Caki2 (cell line): ENCODE measurements at regions not wholly inside any gene's neighbourhood (a gene's known extent, or its start where the extent isn't known, plus 50 kb on each side); places are given as distances from the start of the nearest gene placed in this dataset.

ENCODE experiments used
- DNase-seq: peaks from one replicate; pipeline ENCODE4 v3.0.0-alpha.2; 2015; ENCODE audit warnings: low read depth
- in situ Hi-C: cut with HindIII; loops from 2 replicates; pipeline ENCODE4 v1.10.0; 2016; ENCODE audit warnings: low sequenced_read_pairs, low pct_unique_long_range_greater_than_20kb, mixed read lengths

DNA sequence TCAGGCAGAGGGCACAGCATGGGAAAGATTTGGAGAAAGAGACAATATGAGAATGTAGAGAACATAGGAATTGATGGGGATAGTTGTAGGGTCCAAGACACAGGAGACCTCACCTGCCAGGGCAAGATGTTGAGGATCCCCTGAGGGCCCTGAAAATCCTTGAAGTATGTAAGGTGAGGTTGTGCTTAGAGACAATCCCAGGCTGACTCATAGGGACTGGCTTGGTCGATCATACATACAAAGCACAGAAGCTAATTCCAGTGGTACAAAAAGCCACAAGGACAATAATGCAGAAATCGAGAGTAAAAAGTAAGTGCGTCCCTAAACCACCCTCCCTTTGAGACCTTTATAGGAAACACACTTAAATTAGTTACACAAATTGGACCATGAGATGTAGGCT is 468.2 kb downstream of the MIAT start:
- in situ Hi-C loops: no loop called here

DNA sequence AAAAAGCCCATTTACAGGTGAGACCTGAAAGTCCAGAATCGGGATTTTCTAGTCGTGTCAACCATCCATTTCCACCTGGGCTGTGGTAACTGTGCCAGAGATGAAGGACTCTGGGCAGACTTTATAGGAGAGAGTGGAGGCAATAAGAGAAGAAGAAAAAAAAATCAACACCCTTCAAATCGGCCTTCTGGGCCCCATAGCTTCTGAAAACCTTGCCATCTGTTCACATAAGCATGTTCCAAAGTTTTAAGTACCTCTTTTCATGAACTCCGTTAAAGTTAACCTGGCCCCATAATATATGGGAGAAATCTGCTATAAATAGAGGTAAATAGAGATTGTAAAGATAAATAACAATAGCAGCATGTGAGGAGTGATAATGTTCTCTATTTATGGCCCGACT is 470.5 kb downstream of the MIAT start:
- in situ Hi-C loops: no loop called here

More for the DNA sequence above, 468.2 kb downstream of the MIAT start:
- DNase-seq: no peak

GRCh38 chr22:27128461-27129085 is 471.2 kb downstream of the MIAT start:
- in situ Hi-C loops: no loop called here
- DNase-seq: no peak

More for the DNA sequence above, 470.5 kb downstream of the MIAT start:
- DNase-seq: no peak

DNA sequence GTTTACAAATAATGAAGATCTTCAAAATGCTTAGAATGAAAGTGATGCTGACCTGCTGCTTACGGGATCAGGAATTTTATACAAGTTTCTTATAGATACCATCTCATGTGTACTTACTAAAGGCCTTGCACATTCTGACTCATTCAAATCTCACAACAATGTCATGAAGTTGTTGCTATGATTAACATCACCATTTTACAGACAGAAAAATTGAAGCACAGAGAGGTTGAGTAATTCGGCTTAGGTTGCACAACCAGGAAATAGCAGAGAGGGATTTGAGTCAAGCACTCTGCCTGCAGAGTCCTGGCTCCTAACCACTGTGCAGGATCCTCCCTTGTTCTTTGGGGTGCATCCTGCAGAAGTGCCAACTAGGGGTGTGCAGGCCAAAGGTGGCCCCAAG is 471.9 kb downstream of the MIAT start:
- in situ Hi-C loops: no loop called here
- DNase-seq: no peak

DNA sequence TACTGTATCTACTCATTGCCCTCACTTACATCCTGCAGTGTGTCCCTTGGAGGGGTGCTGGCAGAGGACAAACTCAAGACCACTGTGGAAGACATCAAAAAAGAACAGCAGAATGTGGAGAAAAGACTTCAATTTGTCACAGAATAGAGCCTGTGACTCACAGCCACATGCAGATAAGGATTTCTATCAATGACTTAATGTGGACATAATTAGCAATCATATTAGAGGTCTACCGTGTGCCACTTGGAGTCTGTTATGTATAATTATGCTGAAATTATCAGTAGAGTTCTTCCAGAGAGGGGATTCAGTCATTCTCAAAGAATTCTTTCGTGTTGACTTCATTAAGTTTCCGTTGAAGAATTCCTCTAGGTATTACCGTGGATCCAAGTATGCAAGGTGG is 473.5 kb downstream of the MIAT start:
- in situ Hi-C loops: no loop called here
- DNase-seq: no peak

GRCh38 chr22:27131346-27131745 is 474.0 kb downstream of the MIAT start:
- DNase-seq: no peak
- in situ Hi-C loops: no loop called here

GRCh38 chr22:27132400-27132799 is 475.0 kb downstream of the MIAT start:
- no peak for DNase-seq
- in situ Hi-C loops: no loop called here

DNA sequence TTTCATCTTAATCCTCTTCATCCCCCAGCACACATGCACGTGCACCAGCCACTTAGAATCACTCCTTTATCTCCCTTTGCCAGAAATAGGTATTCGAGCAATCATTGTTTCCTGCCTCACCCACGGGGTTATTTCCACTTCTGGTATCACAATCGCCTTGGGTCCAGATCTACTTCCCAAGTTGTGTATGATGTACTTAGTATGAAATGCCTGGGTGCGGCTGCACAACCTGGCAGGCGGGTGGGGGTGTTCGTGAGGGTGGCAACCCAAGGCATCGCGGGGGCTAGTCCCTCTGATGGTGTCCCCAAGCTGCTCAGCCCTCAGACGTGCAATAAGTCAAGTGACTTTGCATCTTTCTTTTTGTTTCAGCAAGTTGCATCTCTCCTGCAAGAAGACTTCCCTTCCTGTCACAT is 475.6 kb downstream of the MIAT start:
- DNase-seq: no peak

DNA sequence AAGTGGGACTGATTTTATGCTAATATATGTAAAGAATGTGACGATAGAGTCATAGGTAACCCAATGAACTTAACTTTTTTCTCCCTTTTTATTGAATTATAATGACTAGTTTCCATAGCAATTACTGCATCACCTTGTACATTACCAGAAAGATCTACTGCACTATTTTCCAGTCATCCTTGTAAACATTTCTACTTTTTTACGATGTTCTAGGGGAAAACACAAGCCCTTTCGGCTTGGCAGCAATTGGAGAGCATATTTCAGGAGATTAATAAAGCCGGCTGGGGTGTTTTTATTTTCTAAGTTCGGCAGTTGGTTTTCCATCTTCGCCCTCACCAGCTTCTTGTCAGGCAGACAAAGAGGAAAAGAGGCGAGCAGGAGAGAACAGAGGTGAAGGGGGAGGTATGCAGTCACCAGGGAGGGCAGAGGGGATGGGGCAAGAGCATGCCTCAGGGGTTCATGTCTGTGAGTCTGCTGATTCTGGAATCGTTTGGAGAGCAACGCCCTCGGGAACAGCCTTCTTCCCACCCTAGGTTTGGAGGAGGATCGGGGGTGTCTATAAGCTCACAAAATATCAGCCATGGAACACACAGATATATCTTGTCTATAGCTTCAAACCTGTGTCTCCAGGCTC is 476.4 kb downstream of the MIAT start:
- in situ Hi-C loops: no loop called here
- no peak for DNase-seq

More for the DNA sequence above, 475.6 kb downstream of the MIAT start:
- in situ Hi-C loops: no loop called here

DNA sequence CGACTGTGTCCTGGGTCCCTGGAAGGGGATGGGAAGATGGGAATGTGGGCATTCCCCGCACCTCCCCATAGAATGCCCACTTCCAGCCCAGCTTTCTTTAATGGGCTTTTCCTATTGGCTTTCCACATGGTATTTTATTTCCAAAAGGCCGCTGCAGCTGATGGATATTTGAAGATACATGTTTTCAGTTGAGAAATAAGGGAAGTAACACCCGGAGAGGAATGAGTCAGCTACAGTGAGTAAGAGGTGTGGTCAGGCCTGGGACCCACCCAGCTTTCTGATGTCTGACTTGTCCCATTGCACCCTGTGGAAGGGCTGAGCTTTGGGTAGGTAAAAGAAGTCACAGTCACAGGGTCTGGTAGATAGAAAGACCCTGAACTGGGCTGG is 476.9 kb downstream of the MIAT start:
- DNase-seq: peak; percentile 57
- in situ Hi-C loops: no loop called here

DNA sequence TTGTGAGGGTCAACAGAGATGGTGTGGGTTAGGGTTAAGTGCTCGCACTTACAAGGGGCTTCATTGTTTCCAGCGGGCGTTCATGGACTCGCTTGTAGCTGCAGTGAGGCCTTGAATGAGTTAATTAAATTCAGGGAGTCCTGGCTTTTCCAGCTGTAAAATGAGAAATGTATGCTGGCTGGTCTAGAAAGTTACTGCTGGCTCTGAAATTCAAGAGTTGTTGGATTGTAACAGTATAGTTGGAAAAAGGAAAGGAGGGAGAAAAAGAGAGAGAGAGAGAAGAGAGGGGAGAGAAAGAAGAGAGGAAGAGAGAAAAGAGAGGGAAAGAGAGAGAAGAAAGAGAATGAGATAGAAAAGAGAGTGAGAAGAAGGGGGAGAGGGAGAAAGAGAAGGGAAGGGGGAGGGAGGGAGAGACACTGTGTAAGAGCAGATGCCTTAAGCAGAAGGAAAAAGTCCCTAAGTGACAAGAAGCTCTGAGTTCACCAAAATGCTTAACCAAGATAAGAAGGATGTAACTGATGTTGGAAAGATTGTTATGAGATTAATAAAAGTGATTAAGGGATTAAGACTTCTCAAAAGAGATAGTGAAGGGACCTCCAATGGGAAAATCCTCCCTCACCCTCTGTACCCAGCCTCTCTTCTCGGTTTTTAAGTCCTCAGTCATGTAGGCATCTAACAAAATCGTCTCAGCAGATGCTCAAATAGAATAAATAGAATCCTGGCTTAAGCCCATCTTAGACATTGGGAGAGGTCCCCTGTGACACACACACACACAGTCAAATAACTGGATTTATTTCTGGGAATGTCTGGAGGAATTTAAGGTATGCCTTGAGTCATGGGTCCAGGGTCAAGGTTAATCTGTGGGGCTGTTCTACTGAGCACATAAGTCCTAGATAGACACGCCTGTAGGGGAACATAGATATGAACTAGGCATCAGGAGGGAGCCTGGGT is 477.9 kb downstream of the MIAT start:
- in situ Hi-C loops: no loop called here
- peak; percentile 26 for DNase-seq

GRCh38 chr22:27136596-27136995 is 479.2 kb downstream of the MIAT start:
- no peak for DNase-seq

GRCh38 chr22:27137871-27138337 is 480.5 kb downstream of the MIAT start:
- in situ Hi-C loops: no loop called here
- DNase-seq: no peak

More at GRCh38 chr22:27136596-27136995, 479.2 kb downstream of the MIAT start:
- in situ Hi-C loops: no loop called here

DNA sequence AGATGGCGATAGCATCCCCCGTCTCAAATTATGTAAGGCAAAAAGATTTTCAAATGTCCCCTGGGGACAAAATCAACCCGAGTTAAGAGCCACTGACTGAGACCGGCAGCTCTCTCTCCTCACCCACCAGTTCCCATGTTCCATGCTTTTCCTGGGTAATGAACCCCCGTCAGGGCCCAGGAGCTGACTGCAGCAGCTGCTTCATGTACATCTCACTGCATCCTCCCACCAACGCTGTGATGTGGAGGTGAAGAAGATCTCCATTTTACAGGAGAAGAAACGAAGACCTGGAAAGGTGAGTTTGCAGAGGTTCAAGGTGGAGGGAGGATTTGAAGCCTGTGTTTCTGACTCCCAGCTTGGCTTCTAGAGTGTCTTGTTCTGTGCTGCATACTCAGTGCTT is 481.1 kb downstream of the MIAT start:
- in situ Hi-C loops: no loop called here
- DNase-seq: no peak

DNA sequence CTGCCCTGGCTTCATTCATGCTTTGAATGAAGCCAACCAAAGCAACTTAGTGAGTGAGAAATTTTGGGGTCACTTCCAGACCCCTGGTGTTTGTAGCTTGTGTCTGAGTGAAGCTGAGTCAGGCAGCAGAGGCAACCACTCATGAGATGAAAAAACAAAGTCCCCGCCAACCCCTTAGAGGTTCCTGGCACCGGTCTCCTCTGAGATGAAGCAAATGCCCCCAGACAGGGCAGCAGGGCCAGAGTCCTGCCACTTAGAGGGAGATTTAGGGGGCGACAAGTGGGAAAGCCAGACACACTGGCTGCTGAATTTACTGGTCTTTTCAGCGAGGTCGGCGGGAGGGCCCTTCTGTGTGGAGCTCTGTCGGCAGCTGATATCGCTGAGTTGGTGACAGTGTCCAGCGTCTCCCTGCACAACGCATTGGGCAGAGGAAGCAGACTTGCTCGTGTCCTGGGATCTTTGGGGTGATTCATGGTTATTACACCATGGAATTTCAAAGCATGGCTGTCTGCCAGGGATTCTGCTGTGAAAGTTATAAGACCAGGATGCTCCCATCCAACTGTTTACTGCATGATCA is 482.6 kb downstream of the MIAT start:
- DNase-seq: peak; percentile 29
- in situ Hi-C loops: no loop called here

DNA sequence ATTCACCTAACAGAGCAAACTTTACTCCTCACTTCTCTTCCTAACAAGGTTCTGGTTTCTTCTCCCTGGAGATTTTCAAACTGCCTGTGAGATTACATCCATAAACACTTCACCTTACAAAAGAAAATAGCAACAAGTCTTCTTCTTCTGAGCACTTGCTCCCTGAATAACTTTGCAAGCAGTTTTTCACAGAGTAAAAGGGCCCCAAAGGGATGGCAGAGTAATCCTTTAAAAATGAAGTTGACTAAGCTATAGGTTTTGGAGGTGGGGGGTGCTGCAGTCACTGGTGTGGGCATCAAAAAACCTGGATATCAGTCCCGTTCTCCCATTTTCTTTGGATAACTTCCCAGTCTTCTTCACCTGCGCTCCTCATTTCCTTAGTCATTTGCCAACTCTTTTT is 484.9 kb downstream of the MIAT start:
- in situ Hi-C loops: no loop called here
- DNase-seq: no peak

DNA sequence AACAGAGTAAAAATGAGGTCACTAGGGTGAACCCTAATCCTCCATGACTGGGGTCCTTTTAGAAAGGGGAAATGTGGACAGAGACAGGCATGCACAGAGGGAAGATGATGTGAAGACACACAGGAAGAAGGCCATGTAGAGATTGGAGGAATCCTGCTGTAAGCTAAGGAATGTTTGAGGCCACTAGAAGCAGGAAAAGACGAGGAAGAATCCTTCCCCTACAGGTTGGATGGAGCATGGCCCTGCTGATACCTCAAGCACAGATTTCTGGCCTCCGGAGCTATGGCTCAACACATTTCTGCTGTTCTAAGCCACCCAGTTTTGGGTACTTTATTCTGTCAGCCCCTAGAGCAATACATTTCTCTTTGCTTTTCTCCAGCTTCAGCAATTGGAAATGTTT is 486.9 kb downstream of the MIAT start:
- no peak for DNase-seq
- in situ Hi-C loops: no loop called here

DNA sequence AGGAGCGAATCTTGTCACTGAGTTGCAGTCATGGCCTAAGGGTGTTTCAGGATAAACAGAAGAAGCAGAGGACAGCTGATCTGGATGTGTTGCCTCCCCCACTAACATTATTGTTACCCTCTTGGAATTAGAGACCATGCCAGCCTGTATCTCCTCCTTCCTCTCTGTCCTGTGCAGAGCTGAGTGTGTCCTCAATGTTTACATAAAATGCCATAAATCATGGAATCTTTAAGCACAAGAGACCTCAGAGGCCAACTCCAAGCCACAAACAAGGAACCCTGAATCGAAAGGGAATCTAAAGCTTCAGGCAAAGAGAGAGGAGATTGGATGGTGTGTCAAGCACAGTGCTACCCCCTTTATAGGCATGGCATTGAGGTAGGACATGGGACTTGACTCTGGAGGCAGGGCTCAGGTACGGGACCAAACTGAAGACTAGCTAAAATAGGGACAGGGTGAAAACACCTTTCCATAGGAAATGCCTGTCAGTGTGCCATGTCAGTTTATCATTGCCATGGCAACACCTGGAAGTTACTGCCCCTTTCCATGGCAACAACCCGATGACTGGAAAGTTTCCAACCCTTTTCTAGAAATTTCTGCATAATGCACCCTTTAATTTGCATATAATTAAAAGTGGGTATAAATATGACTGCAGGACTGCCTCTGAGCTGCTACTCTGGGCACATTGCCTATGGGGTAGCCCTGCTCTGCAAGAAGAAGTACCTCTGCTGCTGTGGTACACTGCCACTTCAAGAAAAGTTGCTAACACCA is 489.7 kb downstream of the MIAT start:
- in situ Hi-C loops: no loop called here

More for the DNA sequence above, 489.7 kb downstream of the MIAT start:
- peak; percentile 32 for DNase-seq
